ENCODE measurements at regions not wholly inside any gene's neighbourhood (a gene's known extent, or its start where the extent isn't known, plus 50 kb on each side); places are given as distances from the start of the nearest gene placed in this dataset.

- peak; percentile 67 for ATAC-seq
- Histone ChIP-seq H3K9me3 (replicated peaks; ENCODE audit: control insufficient read depth, insufficient read depth, low read length) (no peaks in the 10 kb centered on the region), H3K27ac (ENCODE audit: control insufficient read depth, insufficient read depth) (no peak overlapping the region), H3K9ac (ENCODE audit: control insufficient read depth, insufficient read depth, low read length) (no peak overlapping the region), H3K27me3 (replicated peaks in 1 of 2; ENCODE audit: control insufficient read depth in 2 of 2, insufficient read depth in 2 of 2, low read length in 1 of 2) (no peaks in the 10 kb centered on the region), H3K4me3 (no peak overlapping the region), H4K20me1 (ENCODE audit: control insufficient read depth, insufficient read depth) (no peaks in the 10 kb centered on the region), H3K79me2 (ENCODE audit: control insufficient read depth, insufficient read depth, low read length) (no peaks in the 10 kb centered on the region), H3K4me2 (ENCODE audit: control insufficient read depth, insufficient read depth) (peak overlapping the region; percentile 35; the same call in 1 of the 2 replicates), H2AFZ (ENCODE audit: control insufficient read depth, low read depth, low read length) (peak overlapping the region; percentile 49), H3K4me1 (ENCODE audit: control insufficient read depth, insufficient read depth, low read length) (no peaks in the 10 kb centered on the region), H3K36me3 (ENCODE audit: control insufficient read depth in 2 of 2, insufficient read depth in 2 of 2, low read length in 1 of 2) (no peaks in the 10 kb centered on the region)
- DNase-seq (ENCODE audit: low read depth, low spot score), result no peak
- WGBS (ENCODE audit: insufficient coverage, insufficient replicate concordance, low lambda C conversion rate, missing lambda C conversion rate), result 12% methylated on average over 7 of the region's 7 CpGs
- in situ Hi-C loops (cut with MboI) (no loop called here), intact Hi-C loops (cut with micrococcal nuclease; ENCODE audit: unreplicated experiment) (no loop called here)
- ChIA-PET CTCF (no interaction called here), POLR2A (no interaction called here), RAD21 (ENCODE audit: unreplicated experiment) (no interaction called here), SMC1A (ENCODE audit: uncharacterized antibody, unreplicated experiment) (interaction anchor here (0.6 kb wide), 1 partner anchor 16 kb away, joined by 4 read pairs; no protein-coding TSS in a partner anchor)
- FAIRE-seq, result no peak
- TF ChIP-seq ZNF217 (IDR thresholded peaks at IDR 0.05) (no peak), STAT3 (IDR thresholded peaks at IDR 0.05; ENCODE audit: low read depth, low read length) (no peak), NBN (IDR thresholded peaks at IDR 0.05) (no peak), NFXL1 (IDR thresholded peaks at IDR 0.05; ENCODE audit: borderline replicate concordance) (no peak), PKNOX1 (IDR thresholded peaks at IDR 0.05) (no peak), HDAC2 (IDR thresholded peaks at IDR 0.05) (no peak), HDAC6 (IDR thresholded peaks at IDR 0.05; ENCODE audit: unreplicated experiment) (no peak), ELK1 (IDR thresholded peaks at IDR 0.05; ENCODE audit: low read depth, low read length) (no peak), ETV6 (conservative IDR thresholded peaks at IDR 0.05 in 1 of 2, IDR thresholded peaks at IDR 0.05 in 1 of 2; ENCODE audit: borderline replicate concordance in 1 of 2, low read depth in 1 of 2) (no peak), JUND (IDR thresholded peaks at IDR 0.05; ENCODE audit: low read depth, low read length) (no peak), ZNF384 (IDR thresholded peaks at IDR 0.05; ENCODE audit: borderline replicate concordance, low read depth, low read length) (no peak), ATF2 (IDR thresholded peaks at IDR 0.05; ENCODE audit: low read length) (no peak), SMAD5 (IDR thresholded peaks at IDR 0.05; ENCODE audit: low read depth) (no peak)
- BruUV-seq (replicated peaks), result no TSS peak
Observed at GRCh38 chr10:21406595-21407193, 118.8 kb downstream of the SKIDA1 start.
